SKM-1 (cell line): ENCODE measurements at regions not wholly inside any gene's neighbourhood (a gene's known extent, or its start where the extent isn't known, plus 50 kb on each side); places are given as distances from the start of the nearest gene placed in this dataset.

Source experiments
- DNase-seq: peaks from one replicate; lab custom pipeline; 2025; ENCODE audit not compliant: unreplicated experiment; lab: John Stamatoyannopoulos, UW

DNA sequence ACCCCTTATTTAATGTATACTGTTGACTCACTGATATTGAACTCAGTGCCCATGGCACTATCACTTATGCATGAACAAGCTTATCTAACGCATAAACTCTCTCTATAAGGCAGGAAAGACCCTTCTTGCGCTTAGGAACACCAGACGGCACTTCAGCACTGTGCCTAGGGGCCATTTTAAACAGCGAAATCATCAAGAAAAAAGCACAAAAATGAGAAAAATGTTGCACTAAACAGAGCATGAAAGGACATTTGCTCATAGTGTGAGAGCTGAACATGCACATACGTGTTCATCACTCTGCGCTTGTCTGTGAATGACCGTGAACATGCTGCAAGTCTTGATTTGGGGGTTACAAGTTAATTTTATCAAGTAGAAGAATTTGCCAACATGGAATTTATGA is 109.6 kb downstream of the WDR11 start:
- no peak for DNase-seq

DNA sequence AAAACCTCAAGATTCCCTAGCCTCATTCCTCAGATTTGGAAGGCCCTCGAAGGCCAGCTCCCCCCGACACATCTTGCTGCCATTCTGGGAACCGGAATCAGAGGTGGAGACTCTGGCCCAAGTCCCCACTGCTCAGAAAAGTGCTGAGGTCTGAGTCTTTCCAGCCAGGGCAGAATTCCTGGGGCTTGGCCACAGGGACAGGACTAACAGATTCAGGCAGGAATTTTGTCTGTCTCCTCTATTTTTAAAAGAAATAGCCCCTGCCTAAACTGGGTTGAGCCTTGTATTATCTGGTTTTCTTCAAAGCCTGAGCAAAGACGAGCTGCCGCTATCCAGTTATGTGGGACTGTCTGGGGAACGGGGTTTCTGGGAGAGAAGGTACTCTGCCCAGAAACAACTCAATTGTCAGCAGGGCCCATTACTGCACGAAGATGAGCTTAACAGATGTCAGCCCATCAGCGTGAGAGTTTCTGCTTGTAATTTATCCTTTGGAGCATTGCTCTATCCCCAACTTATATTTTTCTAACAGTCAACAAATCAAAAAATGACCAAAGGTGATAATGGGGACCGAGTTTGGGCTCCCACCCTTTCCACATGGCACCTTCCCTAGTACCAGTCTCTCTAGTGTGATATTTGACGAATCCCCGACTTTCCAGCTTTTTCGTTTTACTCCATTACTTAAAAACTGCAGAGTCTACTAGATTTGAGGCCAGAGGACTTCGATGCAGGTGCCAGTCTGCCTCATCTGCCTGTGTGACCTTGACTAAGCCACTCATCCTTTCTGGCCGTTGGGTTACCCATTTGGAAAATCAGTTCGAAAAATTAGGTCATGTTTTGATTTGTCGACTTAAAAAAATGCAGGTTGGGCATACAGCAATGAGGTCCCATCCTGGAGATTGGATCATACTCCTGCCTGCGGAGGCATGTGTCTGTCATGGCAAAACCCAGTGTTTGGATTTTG is 110.9 kb downstream of the WDR11 start:
- no peak for DNase-seq

GRCh38 chr10:120962756-120963593 is 111.8 kb downstream of the WDR11 start:
- DNase-seq = no peak

DNA sequence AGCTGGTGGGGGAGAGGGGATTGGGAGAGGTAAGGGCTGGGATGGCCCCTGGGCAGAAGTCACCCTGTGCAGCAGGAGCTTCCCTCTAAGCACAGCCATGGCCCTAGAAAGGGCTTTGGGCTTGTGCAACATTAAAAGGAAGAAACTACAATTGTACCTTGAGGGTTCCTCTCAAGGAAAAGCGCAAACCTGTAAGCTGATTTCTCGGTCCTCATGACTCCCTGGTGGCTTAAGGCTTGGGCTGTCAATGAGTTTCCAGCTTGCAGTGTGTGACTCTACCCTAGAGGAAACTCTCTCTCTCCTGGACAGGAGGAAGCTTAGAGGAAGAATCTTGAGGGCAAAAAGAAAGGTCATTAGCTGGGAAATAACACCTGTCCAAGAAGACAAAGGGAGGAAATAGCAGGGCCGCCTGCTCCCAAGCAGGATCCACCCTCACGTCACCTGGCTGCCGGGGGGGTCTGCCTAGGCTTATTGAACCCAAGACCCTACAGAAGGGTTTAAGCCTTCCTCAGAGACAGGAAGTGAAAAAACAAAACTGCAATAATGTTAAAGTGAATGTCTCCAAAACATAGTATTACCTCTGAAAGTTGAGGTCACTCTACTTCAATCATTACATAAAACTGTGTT is 112.5 kb downstream of the WDR11 start:
- no peak for DNase-seq

DNA sequence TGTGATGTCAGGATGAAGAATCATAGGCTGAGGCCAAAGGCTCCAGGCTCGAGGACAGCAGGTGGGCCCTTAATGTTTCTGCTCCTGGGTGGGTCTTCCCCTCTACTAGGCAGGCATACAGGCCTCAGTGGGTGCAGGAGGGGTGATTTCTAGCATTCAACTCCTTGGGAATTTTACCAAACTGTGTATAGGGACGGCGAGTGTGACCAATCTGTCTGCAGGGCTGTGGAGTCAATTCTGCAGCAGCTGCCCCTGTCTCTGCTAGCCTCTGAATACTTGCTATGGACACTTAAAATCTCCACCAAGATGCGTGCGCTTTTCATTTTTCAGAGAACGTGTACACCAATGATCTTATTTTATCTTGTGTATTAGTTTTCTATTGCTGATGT is 115.5 kb downstream of the WDR11 start:
- DNase-seq = no peak

GRCh38 chr10:120969219-120969645 is 118.1 kb downstream of the WDR11 start:
- DNase-seq = no peak

- DNase-seq = no peak
Observed at GRCh38 chr10:120970595-120971529, 119.7 kb downstream of the WDR11 start.

DNA sequence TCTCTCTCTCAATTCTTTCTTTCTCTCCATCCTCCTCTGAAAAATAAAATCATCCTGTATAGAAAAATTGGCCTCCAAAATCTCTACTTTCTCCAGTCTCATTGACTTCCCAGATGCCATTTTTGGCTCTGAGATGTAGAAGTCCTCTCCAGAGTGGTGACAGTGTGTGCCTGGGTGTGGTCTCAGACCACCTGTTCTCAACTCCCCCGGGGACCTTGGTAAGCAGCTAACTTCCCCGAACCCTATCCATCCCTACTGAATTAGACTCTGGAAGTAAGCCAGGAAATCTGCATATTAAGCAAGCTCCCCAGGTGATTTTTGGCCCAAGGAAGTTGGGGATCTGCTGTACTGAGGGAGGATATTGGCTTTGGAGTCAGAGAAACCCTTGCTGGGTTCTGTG is 120.5 kb downstream of the WDR11 start:
- DNase-seq = no peak

- no peak for DNase-seq
Observed at GRCh38 chr10:120972259-120972658, 121.1 kb downstream of the WDR11 start.

GRCh38 chr10:120975072-120975867 is 124.1 kb downstream of the WDR11 start:
- no peak for DNase-seq

DNA sequence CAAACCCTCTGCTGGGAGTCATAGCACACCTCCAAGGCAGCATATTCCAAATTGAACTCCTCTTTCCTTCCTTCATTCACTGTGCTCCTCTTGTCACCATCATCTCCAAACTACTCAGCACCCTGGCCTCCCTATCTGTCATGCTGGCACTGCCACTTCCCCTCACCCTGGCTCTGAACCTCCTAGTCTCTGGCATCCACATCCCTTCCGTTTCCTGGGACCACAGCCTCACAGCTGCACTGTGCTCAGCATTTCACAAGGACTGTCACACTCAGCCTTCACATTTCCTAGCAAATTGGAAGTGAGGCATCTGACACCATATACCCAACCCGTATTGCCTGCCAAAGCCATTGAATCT is 124.7 kb downstream of the WDR11 start:
- DNase-seq = no peak

GRCh38 chr10:120977897-120978296 is 126.7 kb downstream of the WDR11 start:
- DNase-seq = no peak

DNA sequence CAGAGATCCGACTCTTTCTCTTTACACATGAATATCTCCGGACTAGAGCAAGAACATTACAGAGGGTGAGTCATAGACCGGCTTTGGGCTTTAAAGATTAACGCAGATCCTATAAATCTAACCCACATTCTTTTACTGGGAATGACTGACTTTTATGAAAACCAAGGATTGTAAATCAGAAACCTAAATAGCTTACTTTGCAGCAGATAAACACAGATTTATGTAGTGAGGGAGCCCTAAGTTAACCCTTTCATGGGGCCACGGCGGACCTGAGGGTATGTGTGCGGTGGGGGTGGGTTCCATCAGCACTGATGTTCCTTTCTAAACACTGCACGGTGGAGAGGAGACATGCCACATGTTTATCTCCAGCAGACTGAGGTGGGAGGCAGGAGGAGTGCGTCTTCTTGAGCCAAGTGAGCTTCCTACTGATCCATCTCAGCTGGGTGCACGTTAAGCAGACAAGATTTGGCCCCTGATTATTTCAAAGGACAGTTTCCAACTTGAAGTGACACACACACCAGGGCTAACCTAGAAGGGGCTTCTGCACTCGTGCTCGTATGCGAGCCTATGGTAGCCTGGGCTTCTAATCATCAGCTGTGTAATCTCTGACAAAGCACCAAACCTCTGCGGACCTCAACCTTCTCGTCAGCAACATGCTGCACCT is 127.6 kb downstream of the WDR11 start:
- DNase-seq = no peak

GRCh38 chr10:120979435-120980278 is 128.5 kb downstream of the WDR11 start:
- DNase-seq = no peak

- DNase-seq = no peak
Observed at GRCh38 chr10:120980279-120981255, 129.4 kb downstream of the WDR11 start.

GRCh38 chr10:120981601-120982391 is 130.6 kb downstream of the WDR11 start:
- no peak for DNase-seq
